SK-N-SH treated with all-trans-retinoic acid at 6 μM for 48 hours (cell line): ENCODE measurements at regions not wholly inside any gene's neighbourhood (a gene's known extent, or its start where the extent isn't known, plus 50 kb on each side); places are given as distances from the start of the nearest gene placed in this dataset.

Experiments used
- ATAC-seq: fragments of 200-7000 bp; cut with Tn5 transposase; 3 replicates; pipeline ENCODE4 v1.9.1; 2020; ENCODE audit warnings: mild to moderate bottlenecking, moderate library complexity
- ARNTL ChIP-seq: fragments of 450-650 bp; formaldehyde crosslinking; IDR thresholded peaks from 2 replicates; pipeline ENCODE4 v1.5.0; 2020; ENCODE audit warnings: low read depth, mild to moderate bottlenecking, moderate library complexity, borderline replicate concordance
- BACH2 ChIP-seq: fragments of 250-450 bp; sonication (Bioruptor Pico); IDR thresholded peaks from 2 replicates; pipeline ENCODE4 v1.9.0; 2021; ENCODE audit warnings: mild to moderate bottlenecking, borderline replicate concordance
- CREB5 ChIP-seq: fragments of 250-450 bp; sonication (Bioruptor Pico); IDR thresholded peaks from 2 replicates; pipeline ENCODE4 v1.5.1; 2020; ENCODE audit warnings: low read depth, mild to moderate bottlenecking, moderate library complexity
- CSDC2 ChIP-seq: fragments of 250-450 bp; sonication (Bioruptor Pico); IDR thresholded peaks from 2 replicates; pipeline ENCODE4 v1.5.0; 2020; ENCODE audit warnings: mild to moderate bottlenecking, moderate library complexity
- CSRNP3 ChIP-seq: fragments of 250-450 bp; sonication (Bioruptor Pico); IDR thresholded peaks from 2 replicates; pipeline ENCODE4 v1.5.1; 2021; ENCODE audit warnings: mild to moderate bottlenecking, moderate library complexity
- ESRRG ChIP-seq: fragments of 250-450 bp; sonication (Bioruptor Pico); IDR thresholded peaks from 2 replicates; pipeline ENCODE4 v1.6.1; 2021; ENCODE audit warnings: mild to moderate bottlenecking
- GLIS3 ChIP-seq: fragments of 250-450 bp; sonication (Bioruptor Pico); IDR thresholded peaks from 2 replicates; pipeline ENCODE4 v1.5.0; 2020; ENCODE audit warnings: mild to moderate bottlenecking, moderate library complexity
- ISL1 ChIP-seq: fragments of 250-450 bp; sonication (Bioruptor Pico); IDR thresholded peaks from 2 replicates; pipeline ENCODE4 v2.1.2; 2022; ENCODE audit warnings: mild to moderate bottlenecking, moderate library complexity
- OSR1 ChIP-seq: fragments of 250-450 bp; sonication (Bioruptor Pico); IDR thresholded peaks from 2 replicates; pipeline ENCODE4 v1.8.0; 2022; ENCODE audit warnings: moderate library complexity, mild to moderate bottlenecking, inconsistent platforms
- PPARA ChIP-seq: fragments of 250-450 bp; sonication (Bioruptor Pico); IDR thresholded peaks from 2 replicates; pipeline ENCODE4 v1.5.0; 2020; ENCODE audit warnings: mild to moderate bottlenecking, borderline replicate concordance
- RARB ChIP-seq: fragments of 250-450 bp; sonication (Bioruptor Pico); IDR thresholded peaks from 2 replicates; pipeline ENCODE4 v1.8.0; 2021; ENCODE audit warnings: mild to moderate bottlenecking, moderate library complexity
- SNAI2 ChIP-seq: fragments of 250-450 bp; sonication (Bioruptor Pico); IDR thresholded peaks from 2 replicates; pipeline ENCODE4 v1.5.0; 2020; ENCODE audit warnings: mild to moderate bottlenecking, moderate library complexity
- TCF4 ChIP-seq: fragments of 250-450 bp; sonication (Bioruptor Pico); IDR thresholded peaks from 2 replicates; pipeline ENCODE4 v1.8.0; 2021; ENCODE audit warnings: mild to moderate bottlenecking, moderate library complexity, borderline replicate concordance
- TOX ChIP-seq: fragments of 250-450 bp; sonication (Bioruptor Pico); IDR thresholded peaks from 2 replicates; pipeline ENCODE4 v1.8.0; 2021; ENCODE audit warnings: mild to moderate bottlenecking, moderate library complexity, borderline replicate concordance
- TSHZ2 ChIP-seq: fragments of 250-450 bp; sonication (Bioruptor Pico); IDR thresholded peaks from 2 replicates; pipeline ENCODE4 v1.5.0; 2020; ENCODE audit warnings: mild to moderate bottlenecking, moderate library complexity
- ZC3H10 ChIP-seq: fragments of 250-450 bp; sonication (Bioruptor Pico); IDR thresholded peaks from 2 replicates; pipeline ENCODE4 v1.5.1; 2021; ENCODE audit warnings: mild to moderate bottlenecking, moderate library complexity
- ZFP3 ChIP-seq: fragments of 250-450 bp; sonication (Bioruptor Pico); IDR thresholded peaks from 2 replicates; pipeline ENCODE4 v1.5.0; 2020; ENCODE audit warnings: mild to moderate bottlenecking, moderate library complexity
- ZFP30 ChIP-seq: fragments of 450-650 bp; formaldehyde crosslinking; IDR thresholded peaks from 2 replicates; pipeline ENCODE4 v1.5.0; 2022; ENCODE audit warnings: mild to moderate bottlenecking, moderate library complexity
- ZNF565 ChIP-seq: fragments of 450-650 bp; formaldehyde crosslinking; conservative IDR thresholded peaks from 2 replicates; pipeline ENCODE4 v1.5.0; 2020; ENCODE audit warnings: low read depth, mild to moderate bottlenecking, moderate library complexity
- ZNF70 ChIP-seq: fragments of 450-650 bp; formaldehyde crosslinking; IDR thresholded peaks from 2 replicates; pipeline ENCODE4 v1.5.0; 2020; ENCODE audit warnings: mild to moderate bottlenecking, moderate library complexity
- ZNF8 ChIP-seq: fragments of 450-650 bp; formaldehyde crosslinking; IDR thresholded peaks from 2 replicates; pipeline ENCODE4 v1.5.0; 2020; ENCODE audit warnings: mild to moderate bottlenecking, moderate library complexity
- TF ChIP-seq, protein P1 (sequence below): fragments of 250-450 bp; sonication (Bioruptor Pico); IDR thresholded peaks from 2 replicates; pipeline ENCODE4 v1.8.0; 2020; ENCODE audit warnings: mild to moderate bottlenecking, moderate library complexity, borderline replicate concordance
- TF ChIP-seq, protein P2 (sequence below): fragments of 250-450 bp; sonication (Bioruptor Pico); IDR thresholded peaks from 2 replicates; pipeline ENCODE4 v1.8.0; 2021; ENCODE audit warnings: low read depth, mild to moderate bottlenecking, moderate library complexity, borderline replicate concordance

GRCh38 chr1:168435439-168435838 is 108.4 kb downstream of the XCL2 start:
- TF ChIP-seq ZNF565 (CRISPR knock-in tag) (no peak), RARB (CRISPR knock-in tag) (no peak), TOX (CRISPR knock-in tag) (no peak), ZFP3 (CRISPR knock-in tag) (no peak), CSRNP3 (no peak), SNAI2 (no peak), ISL1 (CRISPR knock-in tag) (no peak), PPARA (no peak), CSDC2 (no peak), GLIS3 (CRISPR knock-in tag) (no peak)
- no peak for ATAC-seq

GRCh38 chr1:168433238-168433637 is 110.6 kb downstream of the XCL2 start:
- ATAC-seq = no peak
- no peak for TF ChIP-seq BACH2 (CRISPR knock-in tag)
- no peak for TF ChIP-seq ISL1 (CRISPR knock-in tag)
- TF ChIP-seq TSHZ2 (CRISPR knock-in tag) = no peak
- no peak for TF ChIP-seq TCF4
- TF ChIP-seq OSR1 = no peak
- no peak for TF ChIP-seq ZFP3 (CRISPR knock-in tag)
- TF ChIP-seq GLIS3 (CRISPR knock-in tag) = no peak
- TF ChIP-seq ZNF8 (CRISPR knock-in tag) = no peak
- TF ChIP-seq TOX (CRISPR knock-in tag) = no peak
- TF ChIP-seq ESRRG (CRISPR knock-in tag) = no peak
- no peak for TF ChIP-seq PPARA
- no peak for TF ChIP-seq SNAI2
- TF ChIP-seq ZC3H10 = no peak
- no peak for TF ChIP-seq CSDC2
- TF ChIP-seq, protein P1, sequence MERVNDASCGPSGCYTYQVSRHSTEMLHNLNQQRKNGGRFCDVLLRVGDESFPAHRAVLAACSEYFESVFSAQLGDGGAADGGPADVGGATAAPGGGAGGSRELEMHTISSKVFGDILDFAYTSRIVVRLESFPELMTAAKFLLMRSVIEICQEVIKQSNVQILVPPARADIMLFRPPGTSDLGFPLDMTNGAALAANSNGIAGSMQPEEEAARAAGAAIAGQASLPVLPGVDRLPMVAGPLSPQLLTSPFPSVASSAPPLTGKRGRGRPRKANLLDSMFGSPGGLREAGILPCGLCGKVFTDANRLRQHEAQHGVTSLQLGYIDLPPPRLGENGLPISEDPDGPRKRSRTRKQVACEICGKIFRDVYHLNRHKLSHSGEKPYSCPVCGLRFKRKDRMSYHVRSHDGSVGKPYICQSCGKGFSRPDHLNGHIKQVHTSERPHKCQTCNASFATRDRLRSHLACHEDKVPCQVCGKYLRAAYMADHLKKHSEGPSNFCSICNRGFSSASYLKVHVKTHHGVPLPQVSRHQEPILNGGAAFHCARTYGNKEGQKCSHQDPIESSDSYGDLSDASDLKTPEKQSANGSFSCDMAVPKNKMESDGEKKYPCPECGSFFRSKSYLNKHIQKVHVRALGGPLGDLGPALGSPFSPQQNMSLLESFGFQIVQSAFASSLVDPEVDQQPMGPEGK (CRISPR knock-in tag) = no peak
- no peak for TF ChIP-seq ZNF70 (CRISPR knock-in tag)
- TF ChIP-seq ZNF565 (CRISPR knock-in tag) = no peak
- TF ChIP-seq, protein P2, sequence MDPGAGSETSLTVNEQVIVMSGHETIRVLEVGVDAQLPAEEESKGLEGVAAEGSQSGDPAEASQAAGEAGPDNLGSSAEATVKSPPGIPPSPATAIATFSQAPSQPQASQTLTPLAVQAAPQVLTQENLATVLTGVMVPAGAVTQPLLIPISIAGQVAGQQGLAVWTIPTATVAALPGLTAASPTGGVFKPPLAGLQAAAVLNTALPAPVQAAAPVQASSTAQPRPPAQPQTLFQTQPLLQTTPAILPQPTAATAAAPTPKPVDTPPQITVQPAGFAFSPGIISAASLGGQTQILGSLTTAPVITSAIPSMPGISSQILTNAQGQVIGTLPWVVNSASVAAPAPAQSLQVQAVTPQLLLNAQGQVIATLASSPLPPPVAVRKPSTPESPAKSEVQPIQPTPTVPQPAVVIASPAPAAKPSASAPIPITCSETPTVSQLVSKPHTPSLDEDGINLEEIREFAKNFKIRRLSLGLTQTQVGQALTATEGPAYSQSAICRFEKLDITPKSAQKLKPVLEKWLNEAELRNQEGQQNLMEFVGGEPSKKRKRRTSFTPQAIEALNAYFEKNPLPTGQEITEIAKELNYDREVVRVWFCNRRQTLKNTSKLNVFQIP = no peak
- TF ChIP-seq ZFP30 (CRISPR knock-in tag) = no peak

- no peak for ATAC-seq
- TF ChIP-seq ZNF565 (CRISPR knock-in tag) (no peak), ZC3H10 (no peak), ZFP3 (CRISPR knock-in tag) (no peak), CREB5 (CRISPR knock-in tag) (no peak), ESRRG (CRISPR knock-in tag) (no peak), RARB (CRISPR knock-in tag) (no peak), SNAI2 (no peak), CSDC2 (no peak), ISL1 (CRISPR knock-in tag) (no peak), ARNTL (no peak), ZFP30 (CRISPR knock-in tag) (no peak), GLIS3 (CRISPR knock-in tag) (no peak), TOX (CRISPR knock-in tag) (no peak), BACH2 (CRISPR knock-in tag) (no peak), TCF4 (no peak), OSR1 (no peak), CSRNP3 (no peak), PPARA (no peak)
- TF ChIP-seq, protein P1 (CRISPR knock-in tag) = no peak
Observed at GRCh38 chr1:168431882-168432281, 111.9 kb downstream of the XCL2 start.
